Kidney tubule cell (primary cell): ENCODE measurements at regions not wholly inside any gene's neighbourhood (a gene's known extent, or its start where the extent isn't known, plus 50 kb on each side); places are given as distances from the start of the nearest gene placed in this dataset.

Source experiments
- DNase-seq: peaks from one replicate; pipeline ENCODE4 v3.0.0-alpha.2; 2018; ENCODE audit warnings: low spot score

- DNase-seq, result no peak
These were observed 221.3 kb upstream of the ASIC2 start for GRCh38 chr17:33514369-33514768.

- no peak for DNase-seq
These were observed 222.9 kb upstream of the ASIC2 start for GRCh38 chr17:33515974-33516373.

- DNase-seq, result no peak
These were observed 223.6 kb upstream of the ASIC2 start for GRCh38 chr17:33516645-33517044.

DNA sequence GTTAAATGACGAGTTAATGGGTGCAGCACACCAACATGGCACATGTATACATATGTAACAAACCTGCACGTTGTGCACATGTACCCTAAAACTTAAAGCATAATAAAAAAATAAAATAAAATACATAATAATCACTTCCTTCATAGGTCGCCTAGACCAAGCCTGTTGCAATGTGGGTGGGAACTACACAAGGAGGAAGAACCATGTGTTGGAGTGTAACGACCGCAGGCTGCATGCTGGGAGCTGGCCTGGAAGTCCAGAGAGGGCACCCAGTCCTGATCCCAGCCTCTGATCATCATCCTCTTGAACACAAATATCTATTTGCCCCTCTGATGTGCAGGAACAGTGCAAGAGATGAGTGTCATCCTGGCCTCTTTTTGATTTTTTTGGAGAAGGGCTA, 224.7 kb upstream of the ASIC2 start:
- DNase-seq, result no peak

- DNase-seq, result peak; percentile 78
These were observed 226.6 kb upstream of the ASIC2 start for GRCh38 chr17:33519692-33520091.

DNA sequence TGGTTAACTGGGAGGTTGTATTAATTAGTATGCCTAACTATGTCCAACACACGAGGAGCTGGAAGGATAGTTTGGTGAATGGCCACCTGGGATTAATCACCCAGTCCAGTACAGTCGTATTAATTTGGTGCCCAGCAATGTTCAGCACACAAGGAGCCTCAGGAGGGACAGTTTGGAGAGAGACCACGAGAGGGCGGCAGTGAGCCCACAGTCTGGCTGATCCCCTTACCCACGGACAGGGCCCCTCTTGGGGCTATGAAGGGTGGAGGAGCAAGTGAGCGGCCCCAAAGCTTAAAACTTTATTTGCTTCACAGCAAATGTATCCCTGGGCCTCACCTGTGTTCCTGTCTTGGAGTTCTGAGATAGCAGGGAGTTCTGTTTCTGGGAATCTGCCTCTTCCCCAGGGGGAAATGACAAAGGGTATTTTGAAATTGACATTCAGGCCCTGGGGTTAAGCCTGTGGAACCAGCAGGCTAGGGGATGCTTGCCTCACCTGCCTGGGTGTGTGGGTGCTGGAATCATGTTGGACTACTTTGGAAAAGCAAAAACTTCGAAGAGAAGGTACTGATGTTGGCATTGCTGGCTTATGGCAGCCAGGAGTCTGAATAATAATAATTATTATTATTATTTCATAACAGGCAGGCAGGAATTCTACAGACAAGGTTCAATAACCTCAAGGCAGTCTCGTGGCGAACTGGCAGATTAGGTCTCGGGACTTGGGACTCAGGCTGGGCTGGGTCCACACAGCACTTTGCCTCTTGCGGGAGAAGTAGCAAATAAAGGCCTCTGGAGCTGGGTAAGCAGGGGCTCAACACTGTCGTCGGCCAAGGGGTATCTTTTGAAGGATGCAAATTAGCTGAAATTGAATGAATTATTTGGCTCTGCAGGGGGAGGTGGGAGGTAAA, 227.6 kb upstream of the ASIC2 start:
- DNase-seq, result peak; percentile 51

GRCh38 chr17:33521784-33522183, 228.7 kb upstream of the ASIC2 start:
- DNase-seq, result peak; percentile 26

DNA sequence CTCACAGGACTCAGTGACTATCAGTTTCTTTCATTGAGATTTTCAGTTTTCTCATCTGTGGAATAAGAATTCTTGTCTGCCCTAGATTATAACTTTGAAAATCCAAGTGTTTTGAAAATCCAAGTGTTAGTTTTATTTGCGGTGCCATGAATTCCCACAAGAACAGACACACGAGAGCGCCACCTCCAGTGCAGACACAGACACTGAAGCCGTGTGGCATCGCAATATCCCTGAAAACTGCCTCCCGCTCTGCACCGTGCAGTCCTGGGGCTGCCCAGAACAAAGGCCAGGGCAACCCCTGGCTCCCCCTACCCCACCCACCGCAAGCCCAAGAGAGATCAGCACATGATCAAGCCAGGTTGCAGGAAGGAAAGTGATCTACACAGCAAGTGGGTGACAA, 229.5 kb upstream of the ASIC2 start:
- DNase-seq, result no peak

- DNase-seq, result peak; percentile 30
These were observed 230.5 kb upstream of the ASIC2 start for GRCh38 chr17:33523577-33523981.

GRCh38 chr17:33525186-33525585, 232.1 kb upstream of the ASIC2 start:
- no peak for DNase-seq

GRCh38 chr17:33526717-33527116, 233.6 kb upstream of the ASIC2 start:
- DNase-seq, result no peak

DNA sequence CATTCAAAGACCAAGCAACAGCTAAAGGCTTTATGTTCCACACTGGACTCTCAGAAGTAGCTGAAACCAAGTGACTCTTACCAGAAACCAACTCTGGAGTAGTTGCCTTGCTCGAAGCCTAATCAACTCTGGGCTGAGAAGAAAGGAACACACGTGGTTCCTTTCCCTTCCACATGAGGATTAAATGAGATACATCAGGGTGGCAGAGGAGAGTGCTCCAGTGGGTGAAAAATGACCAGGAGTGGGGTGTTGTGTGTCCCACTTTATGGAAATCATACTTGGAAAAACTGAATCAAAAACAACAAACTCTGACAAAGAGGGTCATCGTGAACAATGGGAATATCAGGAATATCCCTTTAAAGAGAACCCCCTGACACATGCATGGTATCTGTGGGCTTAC, 234.2 kb upstream of the ASIC2 start:
- no peak for DNase-seq

DNA sequence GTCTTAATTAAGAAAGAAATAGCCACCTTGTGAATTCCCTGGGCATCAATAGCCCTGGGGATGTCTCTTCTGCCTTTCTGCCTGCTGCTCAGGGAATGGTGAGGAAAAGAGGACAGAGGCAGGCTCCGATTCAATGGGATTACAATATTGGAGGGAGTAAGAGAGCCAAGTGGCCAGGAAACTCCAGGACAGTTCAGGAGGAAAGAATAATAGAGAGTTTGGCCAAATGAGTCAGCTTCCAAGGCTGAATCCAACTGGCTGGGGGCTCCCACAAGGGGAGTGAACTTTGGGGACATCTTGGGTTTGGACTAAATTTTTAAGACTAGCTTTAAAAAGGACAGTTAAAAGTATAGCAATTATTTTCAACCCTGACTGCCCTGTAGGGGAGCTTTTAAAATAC, 235.8 kb upstream of the ASIC2 start:
- DNase-seq, result no peak

DNA sequence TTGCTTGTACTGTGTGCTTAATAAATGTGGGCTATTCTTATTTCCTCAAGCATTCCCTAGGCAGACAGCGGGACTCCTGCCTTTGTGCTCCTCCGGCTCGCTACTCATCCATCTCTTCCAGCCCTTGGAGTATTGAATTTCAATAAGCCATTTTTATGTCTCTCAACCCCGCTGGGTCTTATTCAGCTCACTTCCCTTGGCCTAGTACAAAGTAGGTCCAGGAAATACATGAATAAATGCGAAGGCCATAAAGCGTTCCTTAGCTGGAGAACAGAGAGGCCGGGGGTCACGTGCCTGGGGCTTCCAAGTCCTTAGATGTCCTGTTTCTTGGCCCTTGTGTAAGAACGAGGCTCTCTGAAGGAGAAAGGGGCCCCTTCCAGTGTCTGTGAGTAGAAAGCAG, 236.7 kb upstream of the ASIC2 start:
- no peak for DNase-seq

DNA sequence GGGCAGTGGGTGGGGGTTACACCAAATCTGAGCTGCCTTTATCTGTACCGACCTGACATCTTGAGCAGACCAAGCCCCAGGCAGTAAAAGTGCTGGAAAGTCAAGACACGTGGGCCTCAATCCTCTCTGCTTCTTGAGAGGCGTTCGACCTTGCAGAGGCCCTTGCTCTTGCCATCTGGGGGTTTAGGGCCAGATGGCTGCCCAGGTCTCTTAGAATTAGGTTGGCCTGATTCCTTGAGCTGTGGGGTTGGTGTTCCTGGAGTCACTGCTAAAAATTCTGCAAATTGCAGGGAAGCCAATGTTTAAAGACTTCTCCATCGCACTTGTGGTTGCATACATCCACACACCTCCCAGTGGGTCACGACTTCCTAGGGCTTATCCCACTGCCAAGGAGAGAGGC, 238.2 kb upstream of the ASIC2 start:
- no peak for DNase-seq

DNA sequence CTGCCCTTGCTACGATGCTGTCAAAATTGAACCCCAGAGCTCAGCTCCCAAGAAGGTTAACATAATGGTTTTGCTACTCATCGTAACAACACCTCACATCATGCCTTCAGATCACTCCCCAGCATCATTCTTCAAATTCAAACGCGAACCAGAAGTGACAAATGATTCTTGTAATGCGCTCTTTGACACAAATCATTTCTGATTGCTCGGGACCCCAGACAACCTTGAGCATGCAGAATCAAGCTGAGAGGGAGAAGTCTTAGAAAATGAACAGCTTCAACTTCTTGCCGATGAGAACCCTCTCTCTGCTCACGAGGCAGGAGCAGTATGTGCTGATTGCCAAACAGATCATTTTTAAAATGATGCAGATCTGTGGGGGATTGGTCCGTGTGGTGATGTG, 241.0 kb upstream of the ASIC2 start:
- no peak for DNase-seq

- no peak for DNase-seq
These were observed 252.0 kb upstream of the ASIC2 start for GRCh38 chr17:33545124-33545523.

- DNase-seq, result no peak
These were observed 257.2 kb upstream of the ASIC2 start for GRCh38 chr17:33550261-33550660.

DNA sequence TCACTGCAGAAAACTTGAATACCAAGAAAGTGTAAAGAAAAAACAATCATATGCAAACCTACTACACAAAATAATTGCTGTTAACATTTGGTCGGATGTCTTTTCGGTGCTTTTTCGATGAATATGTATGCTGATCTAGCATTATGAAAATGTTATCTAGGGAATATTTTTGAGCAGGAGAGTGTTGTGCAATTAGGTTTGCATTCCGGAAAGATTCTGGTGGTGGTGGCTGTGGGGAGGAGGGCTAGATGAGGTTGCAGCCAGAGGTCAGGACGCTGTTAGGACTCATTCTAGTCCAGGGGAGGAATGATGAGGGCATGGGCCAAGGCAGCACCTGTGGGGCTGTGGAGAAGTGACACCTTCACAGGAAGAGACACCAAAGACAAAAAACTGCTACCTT, 258.0 kb upstream of the ASIC2 start:
- no peak for DNase-seq

DNA sequence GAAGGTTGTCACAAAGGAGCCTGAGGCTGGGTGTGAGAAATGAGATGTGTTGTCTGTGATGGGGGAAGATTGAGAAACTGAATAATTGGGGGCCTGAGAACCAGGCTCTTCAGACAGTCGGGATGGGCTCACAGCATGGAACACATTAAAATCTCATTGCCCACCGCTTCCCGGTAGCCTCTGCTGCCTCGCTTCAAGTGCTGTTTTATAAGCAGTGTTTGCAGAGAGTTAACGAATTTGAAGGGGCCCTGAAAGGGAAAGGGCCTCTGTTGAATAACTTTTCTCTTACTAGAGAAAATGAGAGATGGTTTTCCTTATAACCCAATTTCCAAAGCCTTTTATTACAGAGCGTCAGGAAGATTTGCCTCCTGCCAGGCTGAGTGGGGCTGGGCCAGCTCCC, 258.8 kb upstream of the ASIC2 start:
- DNase-seq, result no peak

- peak; percentile 30 for DNase-seq
These were observed 267.1 kb upstream of the ASIC2 start for GRCh38 chr17:33560165-33560564.

DNA sequence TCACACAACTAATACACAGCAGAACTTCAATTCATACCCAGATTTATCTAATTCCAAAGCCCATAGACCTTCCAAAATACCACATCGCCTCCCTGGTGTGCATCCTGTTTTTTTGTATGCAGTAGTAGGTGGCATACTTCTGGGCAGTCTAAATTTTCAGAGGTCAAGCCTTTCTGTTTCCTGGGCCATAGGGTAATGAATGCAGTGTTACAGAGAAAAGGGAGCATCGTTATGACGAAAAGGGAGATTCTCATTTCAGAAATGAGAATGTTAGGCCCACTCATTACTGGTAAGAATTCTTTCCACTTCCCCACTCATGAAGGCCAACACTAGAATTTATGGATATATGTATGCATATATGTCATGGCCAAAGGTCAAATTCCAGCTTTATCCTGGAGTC, 267.8 kb upstream of the ASIC2 start:
- no peak for DNase-seq

- DNase-seq, result no peak
These were observed 268.7 kb upstream of the ASIC2 start for GRCh38 chr17:33561569-33562334.
